Activated CD4-positive, alpha-beta T cell treated with anti-CD3 and anti-CD28 coated beads for 36 hours (primary cell): ENCODE measurements at regions not wholly inside any gene's neighbourhood (a gene's known extent, or its start where the extent isn't known, plus 50 kb on each side); places are given as distances from the start of the nearest gene placed in this dataset.

Experiments used
- ATAC-seq: fragments of 200-7000 bp; cut with Tn5 transposase; one replicate; pipeline ENCODE4 v1.10.0; 2021; ENCODE audit warnings: mild to moderate bottlenecking, moderate library complexity
- CTCF ChIA-PET: fragments of 350-600 bp; sonication (Branson Sonifier 250); formaldehyde crosslinking; loops from one replicate; lab custom pipeline; 2021; ENCODE audit warnings: antibody characterized with exemption; lab: Charles Lee
- POLR2A ChIA-PET: fragments of 350-600 bp; sonication (Branson Sonifier 250); formaldehyde crosslinking; loops from one replicate; lab custom pipeline; 2021; ENCODE audit warnings: antibody characterized with exemption, inconsistent platforms; lab: Charles Lee
- DNase-seq: peaks from one replicate; pipeline ENCODE4 v3.0.0-alpha.2; 2020
- H3K27ac Mint-ChIP-seq: one replicate; pipeline ENCODE4 v1.8.0; 2021; ENCODE audit warnings: mixed read lengths
- H3K27me3 Mint-ChIP-seq: one replicate; pipeline ENCODE4 v1.8.0; 2021; ENCODE audit warnings: mixed read lengths
- H3K36me3 Mint-ChIP-seq: one replicate; pipeline ENCODE4 v1.8.0; 2021; ENCODE audit warnings: low read depth, mixed read lengths
- H3K4me1 Mint-ChIP-seq: one replicate; pipeline ENCODE4 v1.8.0; 2021; ENCODE audit warnings: mixed read lengths
- H3K4me3 Mint-ChIP-seq: one replicate; pipeline ENCODE4 v1.8.0; 2021; ENCODE audit warnings: mild to moderate bottlenecking, moderate library complexity, mixed read lengths
- H3K9me3 Mint-ChIP-seq: one replicate; pipeline ENCODE4 v1.8.0; 2021; ENCODE audit warnings: low read depth, mixed read lengths
- intact Hi-C, 2 experiments: fragments of 100-400 bp; cut with DNase I in 1 of 2; cut with micrococcal nuclease in 1 of 2; formaldehyde crosslinking; loops; one replicate each; pipeline versions ENCODE4 v1.14.2 to v1.15.1; 2022 to 2024; cut with DNase I, micrococcal nuclease

DNA sequence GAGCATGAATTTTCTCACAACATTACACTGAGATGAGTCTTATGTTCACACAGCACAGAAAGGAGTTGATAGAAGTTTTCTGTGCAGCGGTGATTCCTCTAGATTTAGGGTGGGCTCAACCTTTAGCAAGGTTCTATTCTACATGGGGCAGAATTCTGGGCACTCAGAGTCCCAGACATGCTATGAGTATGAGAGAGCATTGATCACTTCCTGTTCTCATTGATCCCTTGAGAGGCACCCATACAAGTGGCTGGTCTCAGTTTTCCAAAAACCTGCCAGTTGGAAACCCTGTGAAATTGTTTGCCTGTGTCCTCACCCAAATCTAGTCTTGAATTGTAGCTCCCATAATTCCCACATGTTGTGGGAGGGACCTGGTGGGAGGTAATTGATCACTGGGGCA, 112.5 kb upstream of the NR2F2 start:
- no peak overlapping the region for H3K27ac Mint-ChIP-seq
- no peaks in the 10 kb centered on the region for H3K36me3 Mint-ChIP-seq
- no peaks in the 10 kb centered on the region for H3K4me1 Mint-ChIP-seq
- ChIA-PET POLR2A (interaction anchor here (0.6 kb wide), 1 partner anchor 69 kb away, joined by 7 read pairs; no protein-coding TSS in a partner anchor), CTCF (no interaction called here)
- DNase-seq (no peak), ATAC-seq (no peak)
- peaks cover 2% of the 10 kb centered on the region for H3K9me3 Mint-ChIP-seq
- peaks cover 2% of the 10 kb centered on the region for H3K27me3 Mint-ChIP-seq
- intact Hi-C loops, result no loop called here
- no peak overlapping the region for H3K4me3 Mint-ChIP-seq

DNA sequence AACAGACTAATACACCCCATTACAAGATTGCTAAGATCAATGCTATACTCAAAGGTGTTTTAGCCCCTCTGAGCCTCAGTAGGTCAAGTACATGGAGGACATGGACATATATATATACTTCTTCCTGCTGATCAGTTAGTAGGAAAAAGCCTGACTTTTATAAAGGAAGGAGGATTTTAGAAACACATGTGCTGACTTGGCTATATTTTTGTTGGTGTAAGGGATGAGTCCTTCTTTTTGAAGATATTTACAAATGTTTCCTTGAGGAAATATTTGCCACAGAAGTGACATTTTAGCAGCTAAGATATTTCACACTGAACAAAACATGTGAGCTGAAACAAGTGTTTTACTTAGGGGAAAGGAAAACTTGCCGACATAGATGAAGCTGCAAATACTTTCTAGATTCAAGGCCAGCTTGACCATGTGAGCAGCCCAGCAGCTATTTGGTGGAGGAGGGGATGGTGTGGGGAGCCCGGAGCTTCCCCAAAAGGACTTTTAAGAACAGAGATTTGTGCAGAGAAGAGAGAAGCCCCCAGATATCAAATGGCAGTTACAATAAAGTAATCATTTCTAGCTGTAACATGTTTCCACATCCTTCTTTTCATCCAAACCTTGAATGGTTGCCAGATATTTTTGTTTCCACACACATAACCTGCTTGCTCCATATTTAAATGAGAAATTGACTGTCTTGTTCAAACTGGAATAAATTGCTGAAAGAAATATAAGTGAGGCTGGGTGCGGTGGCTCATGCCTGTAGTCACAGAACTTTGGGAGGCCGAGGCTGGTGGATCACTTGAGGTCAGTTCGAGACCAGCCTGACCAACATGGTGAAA, 111.7 kb upstream of the NR2F2 start:
- Mint-ChIP-seq H3K27me3 (peaks cover 3% of the 10 kb centered on the region), H3K4me3 (no peak overlapping the region), H3K36me3 (no peaks in the 10 kb centered on the region), H3K4me1 (no peaks in the 10 kb centered on the region), H3K27ac (no peak overlapping the region), H3K9me3 (peaks cover 2% of the 10 kb centered on the region)
- DNase-seq (no peak), ATAC-seq (no peak)
- CTCF ChIA-PET, result interaction anchor here (0.6 kb wide), 1 partner anchor 40 kb away, joined by 3 read pairs; no protein-coding TSS in a partner anchor
- intact Hi-C loops, result no loop called here
- POLR2A ChIA-PET, result no interaction called here

DNA sequence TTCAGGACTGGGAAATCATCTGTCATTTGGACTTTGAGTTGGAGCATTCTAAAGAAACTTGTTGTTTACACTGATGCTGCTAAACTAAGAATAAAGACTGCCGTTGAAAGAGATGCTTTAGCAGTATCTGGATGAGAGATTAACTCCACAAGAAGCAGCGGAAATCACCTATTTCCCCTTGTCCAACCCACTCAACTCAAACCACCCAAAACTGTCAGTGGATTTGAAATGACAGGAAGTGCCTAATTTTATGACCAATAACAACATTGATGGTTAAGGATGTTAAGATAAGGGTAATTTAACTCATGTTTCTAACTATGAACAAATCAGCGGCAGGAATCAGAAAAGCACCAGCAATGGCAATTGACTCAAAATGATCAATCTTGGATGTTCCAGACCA, 110.8 kb upstream of the NR2F2 start:
- DNase-seq (no peak), ATAC-seq (no peak)
- Mint-ChIP-seq H3K9me3 (peaks cover 2% of the 10 kb centered on the region), H3K36me3 (no peaks in the 10 kb centered on the region), H3K27me3 (peaks cover 4% of the 10 kb centered on the region), H3K4me3 (no peak overlapping the region), H3K27ac (no peak overlapping the region), H3K4me1 (no peaks in the 10 kb centered on the region)
- CTCF ChIA-PET, result no interaction called here
- POLR2A ChIA-PET, result no interaction called here
- intact Hi-C loops, result no loop called here

DNA sequence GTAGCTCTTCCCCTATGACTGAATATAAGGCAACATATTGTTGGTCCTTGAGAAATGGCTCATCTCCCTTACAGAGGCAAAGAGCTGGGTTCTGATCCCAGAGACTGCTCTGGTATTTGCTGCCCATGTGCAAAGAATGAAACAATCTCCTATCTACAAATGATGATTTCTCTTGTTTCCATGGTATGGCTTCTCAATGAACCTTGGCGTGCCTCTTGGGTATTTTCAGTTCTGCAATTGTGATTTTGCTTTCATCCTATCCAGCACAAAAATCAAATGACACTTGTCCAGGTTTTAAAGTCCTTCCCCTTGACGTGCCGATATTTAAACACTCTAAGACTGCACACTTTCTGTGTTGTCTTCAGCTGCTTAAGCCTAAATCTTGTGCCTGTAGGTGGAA, 109.8 kb upstream of the NR2F2 start:
- ATAC-seq (no peak), DNase-seq (no peak)
- peaks cover 2% of the 10 kb centered on the region for H3K9me3 Mint-ChIP-seq
- no peak overlapping the region for H3K27ac Mint-ChIP-seq
- H3K4me3 Mint-ChIP-seq, result no peak overlapping the region
- peaks cover 4% of the 10 kb centered on the region for H3K27me3 Mint-ChIP-seq
- no peaks in the 10 kb centered on the region for H3K36me3 Mint-ChIP-seq
- POLR2A ChIA-PET, result no interaction called here
- CTCF ChIA-PET, result no interaction called here
- intact Hi-C loops, result no loop called here
- no peaks in the 10 kb centered on the region for H3K4me1 Mint-ChIP-seq

DNA sequence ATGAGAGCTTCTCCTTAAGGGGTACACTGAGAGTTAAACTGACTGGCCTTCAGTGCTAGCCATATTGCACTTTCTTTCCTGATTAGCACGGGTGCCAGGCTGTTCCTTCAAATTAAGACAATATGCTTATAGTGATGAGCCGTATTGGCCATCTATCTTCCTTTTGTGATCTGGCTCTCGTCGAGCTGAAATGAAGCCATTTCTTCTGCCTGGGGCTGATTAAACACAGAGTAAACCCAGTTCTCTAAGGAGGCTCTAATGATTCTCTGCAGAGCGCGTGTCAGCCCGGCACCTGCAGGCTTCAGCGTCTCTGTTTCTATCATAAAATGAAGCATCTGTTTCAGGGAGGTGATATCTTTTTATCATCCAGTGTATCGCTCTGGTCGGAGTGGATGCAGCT, 107.5 kb upstream of the NR2F2 start:
- H3K4me3 Mint-ChIP-seq, result no peak overlapping the region
- ChIA-PET CTCF (interaction anchor here (0.7 kb wide), 1 partner anchor 627 kb away, joined by 3 read pairs; no protein-coding TSS in a partner anchor), POLR2A (no interaction called here)
- no peaks in the 10 kb centered on the region for H3K9me3 Mint-ChIP-seq
- H3K27ac Mint-ChIP-seq, result no peak overlapping the region
- DNase-seq (no peak), ATAC-seq (no peak)
- intact Hi-C loops, result no loop called here
- peaks cover 4% of the 10 kb centered on the region for H3K27me3 Mint-ChIP-seq
- no peaks in the 10 kb centered on the region for H3K36me3 Mint-ChIP-seq
- no peaks in the 10 kb centered on the region for H3K4me1 Mint-ChIP-seq

DNA sequence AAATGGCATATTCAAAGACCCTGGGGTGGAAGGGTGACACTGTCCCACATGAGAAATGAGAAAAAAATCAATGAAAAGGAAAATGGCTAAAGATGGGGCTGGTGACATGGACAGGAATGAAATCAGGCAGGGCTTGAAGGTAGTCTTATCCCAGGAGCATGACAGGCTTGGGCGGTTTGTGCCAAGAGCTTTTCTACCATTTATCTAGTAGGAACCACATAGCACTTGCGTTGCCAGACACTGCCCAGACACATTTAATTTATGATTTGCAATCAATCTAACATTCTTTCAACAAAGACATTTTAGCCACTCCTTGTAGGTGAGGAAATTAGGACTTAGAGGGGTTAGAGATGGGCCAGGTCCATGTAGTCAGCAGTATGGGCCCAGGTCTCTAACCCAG, 106.6 kb upstream of the NR2F2 start:
- ChIA-PET CTCF (no interaction called here), POLR2A (interaction anchor here (0.5 kb wide), 1 partner anchor 268 kb away, joined by 4 read pairs; no protein-coding TSS in a partner anchor)
- no peak for DNase-seq
- no peaks in the 10 kb centered on the region for H3K9me3 Mint-ChIP-seq
- no peak for ATAC-seq
- no peak overlapping the region for H3K27ac Mint-ChIP-seq
- H3K4me3 Mint-ChIP-seq, result no peak overlapping the region
- H3K27me3 Mint-ChIP-seq, result peaks cover 4% of the 10 kb centered on the region
- no peaks in the 10 kb centered on the region for H3K36me3 Mint-ChIP-seq
- intact Hi-C loops, result no loop called here
- H3K4me1 Mint-ChIP-seq, result no peaks in the 10 kb centered on the region

DNA sequence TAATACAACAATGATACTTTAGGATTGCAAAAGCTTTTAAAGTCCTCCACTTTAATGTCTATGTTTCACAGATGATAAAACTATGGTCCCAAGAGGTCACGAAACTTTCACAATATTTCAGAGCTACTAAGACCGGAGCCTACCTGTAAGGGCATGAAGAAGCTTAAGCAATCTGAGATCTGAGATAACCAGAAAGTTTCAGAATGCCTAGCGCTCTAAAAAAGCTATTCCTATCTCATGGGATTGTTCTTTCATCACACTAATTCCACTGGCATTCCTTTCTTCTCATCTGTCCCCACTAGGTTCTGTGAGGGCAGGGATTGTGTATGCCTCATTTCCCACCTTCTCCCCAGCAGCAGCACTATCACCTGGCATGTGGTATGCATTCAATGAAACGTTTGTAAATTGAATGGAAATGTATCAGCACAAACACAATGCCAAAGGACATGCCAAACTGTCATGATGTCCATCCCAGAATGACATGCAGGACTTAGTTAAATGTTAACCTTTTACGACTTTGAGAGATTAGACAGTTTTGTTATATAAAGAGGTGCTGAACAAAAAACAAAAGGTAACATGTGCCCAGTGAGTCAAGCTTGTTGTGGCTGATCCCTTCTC, 104.7 kb upstream of the NR2F2 start:
- ChIA-PET POLR2A (no interaction called here), CTCF (no interaction called here)
- Mint-ChIP-seq H3K36me3 (no peaks in the 10 kb centered on the region), H3K4me3 (no peak overlapping the region), H3K9me3 (no peaks in the 10 kb centered on the region), H3K27ac (no peak overlapping the region), H3K4me1 (no peaks in the 10 kb centered on the region), H3K27me3 (peaks cover 4% of the 10 kb centered on the region)
- intact Hi-C loops, result loop anchor here in 1 of 2 experiments (5.0 kb wide), 1 partner anchor 1278 kb away; no protein-coding TSS in a partner anchor
- no peak for ATAC-seq
- DNase-seq, result no peak

DNA sequence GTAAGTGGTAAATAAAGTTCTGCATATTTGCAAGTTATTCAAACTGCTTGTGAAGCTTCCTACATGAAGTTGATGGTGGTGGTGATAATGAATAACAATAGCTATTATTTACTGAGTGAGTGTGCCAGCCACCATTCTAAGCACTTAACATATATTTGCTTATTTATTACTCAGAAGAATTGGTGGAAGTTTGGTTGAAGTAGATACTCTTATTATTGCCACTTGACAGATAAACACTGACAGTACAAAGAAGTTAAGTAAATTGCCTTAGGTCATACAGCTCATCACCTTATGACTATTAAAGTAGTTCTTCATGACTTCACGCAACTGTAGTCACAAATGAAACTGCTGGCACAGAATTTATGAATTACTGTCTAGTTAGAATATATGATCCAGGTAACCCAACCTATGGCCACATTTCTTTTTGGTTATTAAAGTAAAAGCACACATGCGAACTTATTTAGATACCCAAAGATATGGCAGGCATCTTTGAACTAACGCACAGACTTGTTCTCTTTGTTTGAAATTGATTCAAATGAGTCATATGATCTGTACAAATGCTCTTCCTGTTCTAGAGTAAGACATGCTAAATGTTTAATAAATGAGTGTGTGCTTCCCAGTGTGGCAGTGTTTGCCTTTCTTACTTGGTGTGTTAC, 99.8 kb upstream of the NR2F2 start:
- CTCF ChIA-PET, result no interaction called here
- Mint-ChIP-seq H3K27ac (no peak overlapping the region), H3K9me3 (peaks cover 4% of the 10 kb centered on the region), H3K27me3 (no peaks in the 10 kb centered on the region), H3K36me3 (no peaks in the 10 kb centered on the region), H3K4me1 (no peaks in the 10 kb centered on the region), H3K4me3 (no peak overlapping the region)
- DNase-seq (no peak), ATAC-seq (no peak)
- POLR2A ChIA-PET, result no interaction called here
- intact Hi-C loops, result no loop called here

DNA sequence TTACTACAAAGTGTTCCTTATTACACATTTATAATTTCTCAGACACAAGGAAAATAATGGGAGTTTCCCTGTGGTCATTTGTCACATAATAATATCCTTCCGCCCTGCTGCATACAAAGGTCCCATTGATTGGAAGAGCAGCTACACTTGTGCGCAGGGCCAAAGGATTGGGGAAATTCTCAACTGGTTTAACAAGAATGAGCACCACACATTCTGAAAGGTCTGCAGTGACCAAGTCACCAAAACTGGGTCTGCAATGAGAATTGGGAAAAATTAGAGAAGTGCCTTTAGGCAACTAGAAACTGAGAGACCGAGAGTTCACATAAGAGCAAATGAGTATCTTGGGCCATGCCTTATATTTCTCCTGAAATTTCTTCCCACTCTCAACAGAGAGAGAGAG, 98.2 kb upstream of the NR2F2 start:
- POLR2A ChIA-PET, result no interaction called here
- Mint-ChIP-seq H3K4me1 (no peaks in the 10 kb centered on the region), H3K4me3 (no peak overlapping the region), H3K27ac (no peak overlapping the region), H3K36me3 (no peaks in the 10 kb centered on the region), H3K27me3 (no peaks in the 10 kb centered on the region), H3K9me3 (peaks cover 4% of the 10 kb centered on the region)
- DNase-seq (no peak), ATAC-seq (no peak)
- intact Hi-C loops, result no loop called here
- CTCF ChIA-PET, result no interaction called here

DNA sequence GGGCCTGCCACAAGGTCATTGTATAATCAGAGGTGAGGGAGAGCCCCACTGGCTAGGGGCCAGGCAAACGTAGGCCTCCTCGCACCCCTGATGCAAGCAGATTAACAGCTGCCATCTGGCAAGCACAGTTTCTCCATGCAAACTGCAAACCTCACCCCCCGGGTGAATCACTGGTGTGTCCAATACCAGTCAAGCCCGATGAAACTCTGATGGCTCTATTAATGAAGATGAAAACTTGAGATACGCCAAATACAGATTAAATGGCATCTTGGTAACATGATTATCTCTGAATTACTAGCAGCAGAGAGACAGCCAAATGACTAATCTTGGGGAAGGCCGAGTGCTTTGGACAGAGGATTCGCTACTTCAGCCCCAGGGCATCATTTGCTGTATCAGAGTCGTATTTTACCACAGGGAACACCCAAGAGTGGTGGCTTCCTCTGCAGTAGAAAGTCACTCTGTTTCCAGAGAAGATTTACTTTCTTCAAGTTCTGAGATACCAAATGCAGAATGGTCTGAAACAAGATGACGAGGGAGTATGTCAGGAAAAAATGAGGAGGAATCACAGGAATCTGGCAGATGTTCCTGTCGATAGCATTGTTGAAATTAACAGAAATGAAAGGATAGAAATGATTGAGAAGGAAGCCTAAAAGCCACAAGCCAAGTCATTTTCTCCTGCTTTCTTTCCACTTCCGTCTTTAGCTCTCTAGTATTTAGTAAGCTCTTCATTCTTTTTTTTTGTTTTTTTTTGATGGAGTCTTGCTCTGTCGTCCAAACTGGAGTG, 96.2 kb upstream of the NR2F2 start:
- H3K27ac Mint-ChIP-seq, result no peak overlapping the region
- intact Hi-C loops, result no loop called here
- DNase-seq (no peak), ATAC-seq (no peak)
- no peaks in the 10 kb centered on the region for H3K27me3 Mint-ChIP-seq
- H3K9me3 Mint-ChIP-seq, result peaks cover 4% of the 10 kb centered on the region
- POLR2A ChIA-PET, result no interaction called here
- H3K4me1 Mint-ChIP-seq, result no peaks in the 10 kb centered on the region
- CTCF ChIA-PET, result no interaction called here
- no peak overlapping the region for H3K4me3 Mint-ChIP-seq
- no peaks in the 10 kb centered on the region for H3K36me3 Mint-ChIP-seq

DNA sequence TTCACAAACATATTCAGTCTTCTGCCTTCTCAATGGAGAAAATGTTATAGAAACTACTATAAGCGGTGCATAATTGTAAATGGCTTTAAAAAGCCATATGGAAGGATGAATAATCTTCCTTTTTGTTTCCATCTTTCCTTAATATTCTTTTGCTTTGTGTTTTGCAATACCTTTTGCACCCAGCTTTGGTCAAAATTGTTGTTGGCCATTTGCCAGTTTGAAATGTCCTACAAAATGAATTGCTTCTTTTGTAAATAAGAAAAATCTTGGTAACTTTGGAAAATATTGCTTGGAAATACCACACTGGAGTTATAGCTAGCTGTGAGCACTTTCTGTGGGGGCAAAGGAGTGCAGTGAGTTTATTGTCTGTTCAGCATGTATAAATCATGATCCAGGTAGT, 93.5 kb upstream of the NR2F2 start:
- CTCF ChIA-PET, result interaction anchor here (0.6 kb wide), 1 partner anchor 530 kb away, joined by 3 read pairs; no protein-coding TSS in a partner anchor
- H3K27ac Mint-ChIP-seq, result no peak overlapping the region
- no peaks in the 10 kb centered on the region for H3K27me3 Mint-ChIP-seq

More for the DNA sequence above, 93.5 kb upstream of the NR2F2 start:
- Mint-ChIP-seq H3K9me3 (peaks cover 2% of the 10 kb centered on the region), H3K4me1 (no peaks in the 10 kb centered on the region), H3K36me3 (no peaks in the 10 kb centered on the region), H3K4me3 (no peak overlapping the region)
- intact Hi-C loops, result no loop called here
- ATAC-seq (no peak), DNase-seq (no peak)
- POLR2A ChIA-PET, result no interaction called here
